ENCODE measurements at regions not wholly inside any gene's neighbourhood (a gene's known extent, or its start where the extent isn't known, plus 50 kb on each side); places are given as distances from the start of the nearest gene placed in this dataset.
"Not testable (repeated sequence)": the region's sequence is repeated elsewhere in the genome, so short reads cannot be mapped to it uniquely, and the experiment has no call there.

GRCh38 chrY:7542256-7542858 lies 630.8 kb upstream of the AMELY start:
- no peak for DNase-seq (ENCODE audit: low read depth in 2 of 2)
- H3K4me3 ChIP-seq (replicated peaks in 1 of 2; ENCODE audit: low read depth in 2 of 2, low read length in 2 of 2): no peak overlapping the region
- TF ChIP-seq CTCF (IDR thresholded peaks at IDR 0.05; ENCODE audit: low read depth, low read length): no peak

GRCh38 chrY:7529396-7529795 lies 617.8 kb upstream of the AMELY start:
- TF ChIP-seq CTCF (IDR thresholded peaks at IDR 0.05; ENCODE audit: low read depth, low read length): no peak
- DNase-seq (ENCODE audit: low read depth in 2 of 2): peak; percentile 37 to 67
- H3K4me3 ChIP-seq (replicated peaks in 1 of 2; ENCODE audit: low read depth in 2 of 2, low read length in 2 of 2): no peak overlapping the region

- not testable (repeated sequence) for H3K4me3 ChIP-seq (replicated peaks in 1 of 2; ENCODE audit: low read depth in 2 of 2, low read length in 2 of 2)
- DNase-seq (ENCODE audit: low read depth in 2 of 2): peak; percentile 41 to 60
Observed at GRCh38 chrY:7527568-7527967, 616.0 kb upstream of the AMELY start.

- no peak for DNase-seq (ENCODE audit: low read depth in 2 of 2)
- TF ChIP-seq CTCF (IDR thresholded peaks at IDR 0.05; ENCODE audit: low read depth, low read length): no peak
- H3K4me3 ChIP-seq (replicated peaks in 1 of 2; ENCODE audit: low read depth in 2 of 2, low read length in 2 of 2): no peak overlapping the region
Observed at GRCh38 chrY:7518387-7518786, 606.8 kb upstream of the AMELY start.

- no peak overlapping the region for H3K4me3 ChIP-seq (replicated peaks in 1 of 2; ENCODE audit: low read depth in 2 of 2, low read length in 2 of 2)
- no peak for TF ChIP-seq CTCF (IDR thresholded peaks at IDR 0.05; ENCODE audit: low read depth, low read length)
Observed at GRCh38 chrY:7516268-7516667, 604.7 kb upstream of the AMELY start.

GRCh38 chrY:7515812-7516211 lies 604.3 kb upstream of the AMELY start:
- no peak overlapping the region for H3K4me3 ChIP-seq (replicated peaks in 1 of 2; ENCODE audit: low read depth in 2 of 2, low read length in 2 of 2)
- DNase-seq (ENCODE audit: low read depth in 2 of 2): peak in 1 of 2 donors; percentile 88
- no peak for TF ChIP-seq CTCF (IDR thresholded peaks at IDR 0.05; ENCODE audit: low read depth, low read length)

More at GRCh38 chrY:7516268-7516667, 604.7 kb upstream of the AMELY start:
- DNase-seq (ENCODE audit: low read depth in 2 of 2): no peak

GRCh38 chrY:7502896-7503295 lies 591.3 kb upstream of the AMELY start:
- TF ChIP-seq CTCF (IDR thresholded peaks at IDR 0.05; ENCODE audit: low read depth, low read length): no peak
- peak; percentile 15 to 42 for DNase-seq (ENCODE audit: low read depth in 2 of 2)
- H3K4me3 ChIP-seq (replicated peaks in 1 of 2; ENCODE audit: low read depth in 2 of 2, low read length in 2 of 2): no peak overlapping the region
